Panc1 (cell line): ENCODE measurements at regions not wholly inside any gene's neighbourhood (a gene's known extent, or its start where the extent isn't known, plus 50 kb on each side); places are given as distances from the start of the nearest gene placed in this dataset.

ENCODE experiments used
- ATAC-seq: fragments of 200-7000 bp; cut with Tn5 transposase; 2 replicates; pipeline ENCODE4 v1.9.1; 2020; ENCODE audit warnings: mild to moderate bottlenecking, moderate library complexity
- BruUV-seq: library from RNA; stranded (reverse); fragments of 400-500 nt; replicated peaks from 2 replicates; lab custom pipeline; 2021; lab: Mats Ljungman, UMichigan
- CTCF ChIA-PET: fragments of 300-600 bp; sonication (Branson Sonifier 250); formaldehyde crosslinking; loops from one replicate; lab custom pipeline; 2022; ENCODE audit warnings: antibody characterized with exemption; lab: Charles Lee
- POLR2A ChIA-PET: fragments of 300-600 bp; sonication (Branson Sonifier 250); formaldehyde crosslinking; loops from one replicate; lab custom pipeline; 2022; ENCODE audit warnings: antibody characterized with exemption; lab: Charles Lee
- DNase-seq: peaks from one replicate; pipeline ENCODE4 v3.0.0-alpha.2; 2010; ENCODE audit warnings: low read depth, low spot score
- H3K27ac ChIP-seq: 2 replicates; pipeline ENCODE4 v1.5.1; 2011; ENCODE audit warnings: mild to moderate bottlenecking, low read length, inconsistent platforms
- H3K27me3 ChIP-seq: fragments of 200-500 bp; sonication (Bioruptor generic); 2 replicates; pipeline ENCODE4 v1.6.0; 2014; ENCODE audit warnings: low read length, inconsistent platforms; ENCODE audit not compliant: control insufficient read depth, insufficient read depth
- H3K36me3 ChIP-seq: fragments of 200-500 bp; sonication (Bioruptor generic); 2 replicates; pipeline ENCODE4 v1.5.1; 2014; ENCODE audit warnings: inconsistent platforms, mild to moderate bottlenecking, low read length, moderate library complexity; ENCODE audit not compliant: control insufficient read depth, insufficient read depth
- H3K4me1 ChIP-seq: 2 replicates; pipeline ENCODE4 v1.5.1; 2011; ENCODE audit warnings: inconsistent platforms, mild to moderate bottlenecking, low read length, moderate library complexity; ENCODE audit not compliant: control insufficient read depth, insufficient read depth
- H3K4me3 ChIP-seq, 2 experiments: 2 replicates each; pipeline ENCODE4 v1.5.1; 2011 to 2012; ENCODE audit warnings: low read depth in 2 of 2, low read length in 2 of 2, mild to moderate bottlenecking in 2 of 2, inconsistent platforms in 1 of 2, moderate library complexity in 1 of 2
- H3K9me3 ChIP-seq: fragments of 200-500 bp; sonication (Bioruptor generic); 2 replicates; pipeline ENCODE4 v1.5.1; 2014; ENCODE audit warnings: low read depth, mild to moderate bottlenecking, inconsistent platforms, low read length, moderate library complexity; ENCODE audit not compliant: control insufficient read depth, insufficient read depth
- POLR2AphosphoS5 ChIP-seq: IDR thresholded peaks from 2 replicates; pipeline ENCODE4 v1.6.1; 2012; ENCODE audit warnings: mild to moderate bottlenecking, low read depth, low read length, moderate library complexity
- SIN3A ChIP-seq: IDR thresholded peaks from 2 replicates; pipeline ENCODE4 v1.6.1; 2012; ENCODE audit warnings: low read depth, mild to moderate bottlenecking, low read length, moderate library complexity, borderline replicate concordance; ENCODE audit not compliant: insufficient read depth
- TCF7L2 ChIP-seq: IDR thresholded peaks from 2 replicates; pipeline ENCODE4 v1.6.1; 2011; ENCODE audit warnings: mild to moderate bottlenecking, low read depth, low read length, inconsistent platforms
- in situ Hi-C: cut with HindIII; loops from 2 replicates; pipeline ENCODE4 v1.10.0; 2016; ENCODE audit warnings: low sequenced_read_pairs, low pct_unique_long_range_greater_than_20kb
- intact Hi-C: fragments of 100-400 bp; cut with micrococcal nuclease; formaldehyde crosslinking; loops from one replicate; pipeline ENCODE4 v1.10.0; 2022; ENCODE audit not compliant: unreplicated experiment
- TF ChIP-seq, protein P1 (sequence below), 2 experiments: IDR thresholded peaks; 2 replicates each; pipeline ENCODE4 v1.6.1; 2011 to 2012; ENCODE audit warnings: low read depth in 2 of 2, control low read depth in 1 of 2, low read length in 1 of 2, mild to moderate bottlenecking in 1 of 2, moderate library complexity in 1 of 2; ENCODE audit not compliant: insufficient read depth in 1 of 2
- TF ChIP-seq, protein P2 (sequence below): fragments of 450-650 bp; IDR thresholded peaks from 2 replicates; pipeline ENCODE4 v1.5.1; 2017; ENCODE audit warnings: mild to moderate bottlenecking

DNA sequence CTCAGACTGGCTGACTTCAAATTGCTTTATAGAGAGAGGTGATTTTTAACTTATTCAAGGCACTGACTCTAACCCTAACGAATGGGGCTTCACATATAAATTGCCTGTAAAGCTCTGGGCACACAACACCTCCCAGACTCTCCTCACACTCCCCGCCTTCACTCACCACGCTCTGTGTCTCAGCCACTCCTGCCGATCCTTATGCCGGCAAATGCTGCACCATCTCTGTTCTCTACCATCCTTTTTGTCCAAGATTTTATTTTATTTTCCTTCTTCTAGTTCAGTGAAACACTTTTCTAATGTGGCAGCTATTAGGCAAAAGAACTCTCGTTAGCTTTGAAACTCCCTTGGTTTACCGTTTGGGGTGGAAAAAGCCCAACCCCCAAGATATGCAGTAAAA, 446.1 kb upstream of the TMEM132C start:
- in situ Hi-C loops (no loop called here), intact Hi-C loops (no loop called here)
- DNase-seq, result no peak
- Histone ChIP-seq H3K4me3 (no peak overlapping the region), H3K4me1 (no peaks in the 10 kb centered on the region), H3K27me3 (no peaks in the 10 kb centered on the region), H3K27ac (no peak overlapping the region), H3K9me3 (no peaks in the 10 kb centered on the region), H3K36me3 (no peaks in the 10 kb centered on the region)
- ATAC-seq, result no peak
- ChIA-PET CTCF (no interaction called here), POLR2A (no interaction called here)
- TF ChIP-seq SIN3A (no peak), TCF7L2 (no peak), POLR2AphosphoS5 (no peak)
- TF ChIP-seq, protein P1, sequence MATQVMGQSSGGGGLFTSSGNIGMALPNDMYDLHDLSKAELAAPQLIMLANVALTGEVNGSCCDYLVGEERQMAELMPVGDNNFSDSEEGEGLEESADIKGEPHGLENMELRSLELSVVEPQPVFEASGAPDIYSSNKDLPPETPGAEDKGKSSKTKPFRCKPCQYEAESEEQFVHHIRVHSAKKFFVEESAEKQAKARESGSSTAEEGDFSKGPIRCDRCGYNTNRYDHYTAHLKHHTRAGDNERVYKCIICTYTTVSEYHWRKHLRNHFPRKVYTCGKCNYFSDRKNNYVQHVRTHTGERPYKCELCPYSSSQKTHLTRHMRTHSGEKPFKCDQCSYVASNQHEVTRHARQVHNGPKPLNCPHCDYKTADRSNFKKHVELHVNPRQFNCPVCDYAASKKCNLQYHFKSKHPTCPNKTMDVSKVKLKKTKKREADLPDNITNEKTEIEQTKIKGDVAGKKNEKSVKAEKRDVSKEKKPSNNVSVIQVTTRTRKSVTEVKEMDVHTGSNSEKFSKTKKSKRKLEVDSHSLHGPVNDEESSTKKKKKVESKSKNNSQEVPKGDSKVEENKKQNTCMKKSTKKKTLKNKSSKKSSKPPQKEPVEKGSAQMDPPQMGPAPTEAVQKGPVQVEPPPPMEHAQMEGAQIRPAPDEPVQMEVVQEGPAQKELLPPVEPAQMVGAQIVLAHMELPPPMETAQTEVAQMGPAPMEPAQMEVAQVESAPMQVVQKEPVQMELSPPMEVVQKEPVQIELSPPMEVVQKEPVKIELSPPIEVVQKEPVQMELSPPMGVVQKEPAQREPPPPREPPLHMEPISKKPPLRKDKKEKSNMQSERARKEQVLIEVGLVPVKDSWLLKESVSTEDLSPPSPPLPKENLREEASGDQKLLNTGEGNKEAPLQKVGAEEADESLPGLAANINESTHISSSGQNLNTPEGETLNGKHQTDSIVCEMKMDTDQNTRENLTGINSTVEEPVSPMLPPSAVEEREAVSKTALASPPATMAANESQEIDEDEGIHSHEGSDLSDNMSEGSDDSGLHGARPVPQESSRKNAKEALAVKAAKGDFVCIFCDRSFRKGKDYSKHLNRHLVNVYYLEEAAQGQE (IDR thresholded peaks at IDR 0.05; ENCODE audit: insufficient read depth in 1 of 2, low read depth in 2 of 2, low read length in 1 of 2), result no peak
- TF ChIP-seq, protein P2, sequence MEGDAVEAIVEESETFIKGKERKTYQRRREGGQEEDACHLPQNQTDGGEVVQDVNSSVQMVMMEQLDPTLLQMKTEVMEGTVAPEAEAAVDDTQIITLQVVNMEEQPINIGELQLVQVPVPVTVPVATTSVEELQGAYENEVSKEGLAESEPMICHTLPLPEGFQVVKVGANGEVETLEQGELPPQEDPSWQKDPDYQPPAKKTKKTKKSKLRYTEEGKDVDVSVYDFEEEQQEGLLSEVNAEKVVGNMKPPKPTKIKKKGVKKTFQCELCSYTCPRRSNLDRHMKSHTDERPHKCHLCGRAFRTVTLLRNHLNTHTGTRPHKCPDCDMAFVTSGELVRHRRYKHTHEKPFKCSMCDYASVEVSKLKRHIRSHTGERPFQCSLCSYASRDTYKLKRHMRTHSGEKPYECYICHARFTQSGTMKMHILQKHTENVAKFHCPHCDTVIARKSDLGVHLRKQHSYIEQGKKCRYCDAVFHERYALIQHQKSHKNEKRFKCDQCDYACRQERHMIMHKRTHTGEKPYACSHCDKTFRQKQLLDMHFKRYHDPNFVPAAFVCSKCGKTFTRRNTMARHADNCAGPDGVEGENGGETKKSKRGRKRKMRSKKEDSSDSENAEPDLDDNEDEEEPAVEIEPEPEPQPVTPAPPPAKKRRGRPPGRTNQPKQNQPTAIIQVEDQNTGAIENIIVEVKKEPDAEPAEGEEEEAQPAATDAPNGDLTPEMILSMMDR, result no peak
- no TSS peak for BruUV-seq

DNA sequence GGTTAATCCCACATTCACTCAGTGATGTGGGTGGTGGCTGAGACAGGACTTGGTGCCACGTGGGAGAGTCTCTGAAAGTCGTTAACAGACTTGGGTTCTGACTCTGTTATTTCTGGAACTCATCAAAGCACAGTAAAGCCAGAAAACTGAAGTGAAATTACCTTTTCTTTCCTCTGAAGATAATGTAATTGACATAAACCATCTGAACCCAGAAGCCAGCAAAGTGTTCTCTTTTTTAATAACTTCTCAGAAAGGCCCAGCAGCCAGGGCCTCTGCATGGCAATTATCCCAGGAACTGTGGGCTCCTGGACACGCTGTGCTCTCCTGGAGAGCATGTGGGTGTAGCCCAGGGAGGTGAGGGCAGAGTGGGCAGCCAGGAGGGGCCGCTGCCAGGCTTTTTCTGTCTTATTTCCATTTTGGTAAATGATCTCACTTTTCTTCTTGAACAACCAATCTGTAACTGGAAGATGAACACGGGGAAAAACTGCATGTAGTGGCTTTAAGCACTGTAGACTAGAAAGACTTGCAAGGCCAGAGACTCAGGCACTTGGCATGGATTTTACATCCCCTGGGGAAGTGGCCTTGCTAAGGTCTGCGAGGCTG, 444.1 kb upstream of the TMEM132C start:
- no TSS peak for BruUV-seq
- no peak for TF ChIP-seq POLR2AphosphoS5
- no peak for TF ChIP-seq TCF7L2
- TF ChIP-seq, protein P2, result no peak
- ChIA-PET POLR2A (no interaction called here), CTCF (no interaction called here)
- H3K27ac ChIP-seq, result no peak overlapping the region
- in situ Hi-C loops, result no loop called here
- H3K36me3 ChIP-seq, result no peaks in the 10 kb centered on the region
- ATAC-seq (no peak), DNase-seq (no peak)
- intact Hi-C loops, result no loop called here
- H3K9me3 ChIP-seq, result no peaks in the 10 kb centered on the region
- no peak overlapping the region for H3K4me3 ChIP-seq
- H3K27me3 ChIP-seq, result no peaks in the 10 kb centered on the region
- no peaks in the 10 kb centered on the region for H3K4me1 ChIP-seq
